ENCODE measurements at regions not wholly inside any gene's neighbourhood (a gene's known extent, or its start where the extent isn't known, plus 50 kb on each side); places are given as distances from the start of the nearest gene placed in this dataset.
A peak's percentile ranks its signal among the peaks of the same experiment; 100 is the strongest.

- H3K79me2 ChIP-seq (ENCODE audit: control insufficient read depth, insufficient read depth, low read length), result no peaks in the 10 kb centered on the region
- no peaks in the 10 kb centered on the region for H3K4me1 ChIP-seq (ENCODE audit: control insufficient read depth, extremely low read depth, insufficient read depth, low read length)
- H3K4me3 ChIP-seq (replicated peaks in 1 of 4; ENCODE audit: control extremely low read depth in 1 of 4, insufficient read depth in 1 of 4, low read depth in 3 of 4, low read length in 4 of 4), result no peak overlapping the region
- DNase-seq (ENCODE audit: low read depth in 2 of 2), result no peak
- no peak overlapping the region for H3K27ac ChIP-seq (ENCODE audit: insufficient read depth, low read length)
- no peaks in the 10 kb centered on the region for H3K27me3 ChIP-seq (ENCODE audit: control insufficient read depth, insufficient read depth, low read length)
- TF ChIP-seq EZH2 (IDR thresholded peaks at IDR 0.05; ENCODE audit: low read length, missing control alignments) (no peak), CTCF (conservative IDR thresholded peaks at IDR 0.05 in 1 of 2, IDR thresholded peaks at IDR 0.05 in 1 of 2; ENCODE audit: low read depth in 1 of 2, low read length in 2 of 2) (no peak)
- no peak overlapping the region for H3K9ac ChIP-seq (ENCODE audit: insufficient read depth, low read length)
- no peak overlapping the region for H3K4me2 ChIP-seq (ENCODE audit: extremely low read depth, insufficient read depth, low read length)
- no peak overlapping the region for H2AFZ ChIP-seq (ENCODE audit: low read length)
- no peaks in the 10 kb centered on the region for H3K36me3 ChIP-seq (ENCODE audit: control insufficient read depth, insufficient read depth, low read length)
- no peaks in the 10 kb centered on the region for H4K20me1 ChIP-seq (ENCODE audit: control insufficient read depth, extremely low read depth, insufficient read depth, low read length)
- H3K9me3 ChIP-seq (ENCODE audit: control insufficient read depth, insufficient read depth, low read depth, low read length), result no peaks in the 10 kb centered on the region
Measured at GRCh38 chr4:131054489-131055019, 1958.6 kb downstream of the C4orf33 start.

DNA sequence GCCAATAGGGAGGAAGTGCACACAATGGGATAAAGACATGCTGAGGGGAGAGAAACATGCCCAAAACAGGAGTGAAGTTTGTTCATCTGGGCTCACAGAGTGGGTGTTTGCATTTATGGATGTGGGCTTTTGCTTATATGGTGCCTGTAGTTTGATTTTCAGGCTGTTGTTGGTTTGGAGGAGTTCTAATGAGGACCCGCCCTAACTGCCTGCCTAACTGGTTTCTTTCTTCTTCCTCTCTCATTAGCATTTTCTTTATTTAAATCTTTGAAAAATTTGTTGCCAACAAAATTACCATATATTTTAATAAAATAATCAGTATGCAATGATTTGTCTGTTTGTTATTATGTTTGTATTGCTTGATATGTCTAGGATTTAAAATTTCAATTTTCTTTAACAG lies 1965.8 kb downstream of the C4orf33 start:
- Histone ChIP-seq H4K20me1 (ENCODE audit: control insufficient read depth, extremely low read depth, insufficient read depth, low read length) (no peaks in the 10 kb centered on the region), H2AFZ (ENCODE audit: low read length) (no peak overlapping the region), H3K9me3 (ENCODE audit: control insufficient read depth, insufficient read depth, low read depth, low read length) (no peaks in the 10 kb centered on the region), H3K79me2 (ENCODE audit: control insufficient read depth, insufficient read depth, low read length) (no peaks in the 10 kb centered on the region), H3K9ac (ENCODE audit: insufficient read depth, low read length) (no peak overlapping the region), H3K27ac (ENCODE audit: insufficient read depth, low read length) (no peak overlapping the region), H3K4me1 (ENCODE audit: control insufficient read depth, extremely low read depth, insufficient read depth, low read length) (no peaks in the 10 kb centered on the region), H3K4me2 (ENCODE audit: extremely low read depth, insufficient read depth, low read length) (no peak overlapping the region), H3K4me3 (replicated peaks in 1 of 4; ENCODE audit: control extremely low read depth in 1 of 4, insufficient read depth in 1 of 4, low read depth in 3 of 4, low read length in 4 of 4) (no peak overlapping the region), H3K36me3 (ENCODE audit: control insufficient read depth, insufficient read depth, low read length) (no peaks in the 10 kb centered on the region), H3K27me3 (ENCODE audit: control insufficient read depth, insufficient read depth, low read length) (no peaks in the 10 kb centered on the region)
- TF ChIP-seq CTCF (conservative IDR thresholded peaks at IDR 0.05 in 1 of 2, IDR thresholded peaks at IDR 0.05 in 1 of 2; ENCODE audit: low read depth in 1 of 2, low read length in 2 of 2) (no peak), EZH2 (IDR thresholded peaks at IDR 0.05; ENCODE audit: low read length, missing control alignments) (no peak)
- DNase-seq (ENCODE audit: low read depth in 2 of 2), result no peak

GRCh38 chr4:131063878-131064277 lies 1967.9 kb downstream of the C4orf33 start:
- H3K36me3 ChIP-seq (ENCODE audit: control insufficient read depth, insufficient read depth, low read length), result no peaks in the 10 kb centered on the region
- H3K79me2 ChIP-seq (ENCODE audit: control insufficient read depth, insufficient read depth, low read length), result no peaks in the 10 kb centered on the region
- H3K4me2 ChIP-seq (ENCODE audit: extremely low read depth, insufficient read depth, low read length), result no peak overlapping the region
- H3K4me3 ChIP-seq (replicated peaks in 1 of 4; ENCODE audit: control extremely low read depth in 1 of 4, insufficient read depth in 1 of 4, low read depth in 3 of 4, low read length in 4 of 4), result no peak overlapping the region
- H2AFZ ChIP-seq (ENCODE audit: low read length), result no peak overlapping the region
- H3K4me1 ChIP-seq (ENCODE audit: control insufficient read depth, extremely low read depth, insufficient read depth, low read length), result no peaks in the 10 kb centered on the region
- DNase-seq (ENCODE audit: low read depth in 2 of 2), result peak in 1 of 2 donors; percentile 32
- no peaks in the 10 kb centered on the region for H3K9me3 ChIP-seq (ENCODE audit: control insufficient read depth, insufficient read depth, low read depth, low read length)
- TF ChIP-seq CTCF (conservative IDR thresholded peaks at IDR 0.05 in 1 of 2, IDR thresholded peaks at IDR 0.05 in 1 of 2; ENCODE audit: low read depth in 1 of 2, low read length in 2 of 2) (no peak), EZH2 (IDR thresholded peaks at IDR 0.05; ENCODE audit: low read length, missing control alignments) (no peak)
- H3K9ac ChIP-seq (ENCODE audit: insufficient read depth, low read length), result no peak overlapping the region
- H4K20me1 ChIP-seq (ENCODE audit: control insufficient read depth, extremely low read depth, insufficient read depth, low read length), result no peaks in the 10 kb centered on the region
- no peak overlapping the region for H3K27ac ChIP-seq (ENCODE audit: insufficient read depth, low read length)
- H3K27me3 ChIP-seq (ENCODE audit: control insufficient read depth, insufficient read depth, low read length), result no peaks in the 10 kb centered on the region

Data from fibroblast of lung (primary cell).